Stimulated activated CD8-positive, alpha-beta memory T cell treated with anti-CD3 and anti-CD28 coated beads, Interleukin-15, amount 100 ng/mL, for 1 hour (primary cell): ENCODE measurements at regions not wholly inside any gene's neighbourhood (a gene's known extent, or its start where the extent isn't known, plus 50 kb on each side); places are given as distances from the start of the nearest gene placed in this dataset.
"Not testable (repeated sequence)": the region's sequence is repeated elsewhere in the genome, so short reads cannot be mapped to it uniquely, and the experiment has no call there.

Experiments
- DNase-seq: peaks from one replicate; pipeline ENCODE4 v3.0.0-alpha.2; 2020; ENCODE audit warnings: low read depth

- DNase-seq, result no peak
Measured at GRCh38 chr18:72991379-72991778, 123.6 kb upstream of the NETO1 start.

GRCh38 chr18:72987570-72987969 is 119.8 kb upstream of the NETO1 start:
- not testable (repeated sequence) for DNase-seq

GRCh38 chr18:72986103-72986502 is 118.3 kb upstream of the NETO1 start:
- DNase-seq, result no peak

- DNase-seq, result no peak
Measured at GRCh38 chr18:72985686-72986085, 117.9 kb upstream of the NETO1 start.

- no peak for DNase-seq
Measured at GRCh38 chr18:72984290-72984689, 116.5 kb upstream of the NETO1 start.

GRCh38 chr18:72973841-72974240 is 106.1 kb upstream of the NETO1 start:
- no peak for DNase-seq

GRCh38 chr18:72965616-72966015 is 97.8 kb upstream of the NETO1 start:
- DNase-seq, result no peak

GRCh38 chr18:72958195-72958594 is 90.4 kb upstream of the NETO1 start:
- DNase-seq, result not testable (repeated sequence)

- no peak for DNase-seq
Measured at GRCh38 chr18:72948439-72948838, 80.7 kb upstream of the NETO1 start.

GRCh38 chr18:72942766-72943165 is 75.0 kb upstream of the NETO1 start:
- DNase-seq, result no peak

GRCh38 chr18:72940986-72941385 is 73.2 kb upstream of the NETO1 start:
- no peak for DNase-seq

GRCh38 chr18:72940509-72940908 is 72.7 kb upstream of the NETO1 start:
- DNase-seq, result no peak

- DNase-seq, result no peak
Measured at GRCh38 chr18:72935744-72936143, 68.0 kb upstream of the NETO1 start.

GRCh38 chr18:72922895-72923294 is 55.1 kb upstream of the NETO1 start:
- no peak for DNase-seq
